Heart left ventricle (tissue), 16 donors: ENCODE measurements at regions not wholly inside any gene's neighbourhood (a gene's known extent, or its start where the extent isn't known, plus 50 kb on each side); places are given as distances from the start of the nearest gene placed in this dataset.
"Not testable (repeated sequence)": the region's sequence is repeated elsewhere in the genome, so short reads cannot be mapped to it uniquely, and the experiment has no call there.

Experiments
- ATAC-seq, 4 donors: fragments of 200-7000 bp; cut with Tn5 transposase; one replicate each; pipeline ENCODE4 v1.9.1; 2020 to 2022; ENCODE audit warnings: moderate library complexity in 4 of 4, mild to moderate bottlenecking in 3 of 4, moderate number of reproducible peaks in 1 of 4
- DNase-seq, 5 donors: peaks; one replicate each; pipeline ENCODE4 v3.0.0-alpha.2; 2020
- H3K27ac ChIP-seq, 12 donors: fragments of 200-600 bp; sonication (generic) in 4 of 12; one replicate each; pipeline versions ENCODE4 v1.5.0 to v1.8.0; 2016 to 2022; ENCODE audit warnings: mild to moderate bottlenecking in 2 of 12
- H3K27me3 ChIP-seq, 9 donors: fragments of 200-600 bp; sonication (generic) in 2 of 9; one replicate each; pipeline versions ENCODE4 v1.5.1 to v1.8.0; 2016 to 2022; ENCODE audit warnings: mild to moderate bottlenecking in 3 of 9
- H3K36me3 ChIP-seq, 9 donors: fragments of 200-600 bp; sonication (generic) in 2 of 9; one replicate each; pipeline versions ENCODE4 v1.5.0 to v1.8.0; 2018 to 2022; ENCODE audit warnings: mild to moderate bottlenecking in 2 of 9
- H3K4me1 ChIP-seq, 12 donors: fragments of 200-600 bp; sonication (generic) in 4 of 12; one replicate each; pipeline versions ENCODE4 v1.5.0 to v1.8.0; 2016 to 2022; ENCODE audit warnings: mild to moderate bottlenecking in 3 of 12
- H3K4me3 ChIP-seq, 12 donors: fragments of 200-600 bp; sonication (generic) in 4 of 12; one replicate each; pipeline versions ENCODE4 v1.5.0 to v1.8.0; 2017 to 2022; ENCODE audit warnings: mild to moderate bottlenecking in 9 of 12, moderate library complexity in 4 of 12
- H3K9me3 ChIP-seq, 12 donors: fragments of 200-600 bp; sonication (generic) in 4 of 12; one replicate each; pipeline versions ENCODE4 v1.5.0 to v1.8.0; 2016 to 2022; ENCODE audit warnings: mild to moderate bottlenecking in 1 of 12
- CTCF ChIP-seq, 12 donors: fragments of 200-600 bp; sonication (generic) in 4 of 12; IDR thresholded peaks; one replicate each; pipeline versions ENCODE4 v1.5.0 to v1.8.0; 2018 to 2022; ENCODE audit warnings: antibody characterized with exemption in 12 of 12, mild to moderate bottlenecking in 5 of 12
- POLR2A ChIP-seq, 2 donors: fragments of 450-650 bp; IDR thresholded peaks; one replicate each; pipeline ENCODE4 v1.6.1; 2017; ENCODE audit warnings: antibody characterized with exemption in 2 of 2, mild to moderate bottlenecking in 2 of 2, moderate library complexity in 2 of 2
- WGBS, 4 donors: extraction: QIAGEN DNeasy Blood & Tissue Kit in 2 of 4; methylation state at CpG; one replicate each; pipeline versions ENCODE4 v1.1.5 to v1.1.7; 2013 to 2018; 5-methylcytosine and 5-hydroxymethylcytosine counted together
- intact Hi-C, 10 donors: fragments of 100-400 bp; cut with DNase I; formaldehyde crosslinking; loops; one replicate each; pipeline versions ENCODE4 v1.11.1 to v1.14.2; 2022
- donor health status: ischemic (EF 13 %, LVEDD 7.1; RV severe dilation, severe dysfunction).
- donor health status: healthy with polysubstance abuse.
- donor health status: DM: no; HTN: yes; CAD: no.
- donor health status: DM: no; HTN: no; CAD: no.
- donor health status: ischemic (EF 25% LVEDD 6.9; RV normal size, moderate dysfunction).
- donor health status: ischemic (EF 25% LVEDD 5.7; RV mildly dilated, moderate dysfunction).
- donor health status: healthy.
- donor health status: DM: yes; HTN: yes; CAD: no.
- donor health status: ischemic (EF 35%, LVEDD 5.7; RV mildly dilated, moderate dysfunction).
- donor health status: nonischemic (EF 11% LVEDD 7.7; RV severe dilation, severe dysfunction).
- donor health status: DM: yes; HTN: yes; CAD: no.
- donor health status: PGD.
- donor health status: ischemic (EF 29% LVEDD 5.4; RV normal size, mild dysfunction).
- donor health status: nonischemic (EF 23%, LVEDD 6.1; RV moderate dilation, normal function).

DNA sequence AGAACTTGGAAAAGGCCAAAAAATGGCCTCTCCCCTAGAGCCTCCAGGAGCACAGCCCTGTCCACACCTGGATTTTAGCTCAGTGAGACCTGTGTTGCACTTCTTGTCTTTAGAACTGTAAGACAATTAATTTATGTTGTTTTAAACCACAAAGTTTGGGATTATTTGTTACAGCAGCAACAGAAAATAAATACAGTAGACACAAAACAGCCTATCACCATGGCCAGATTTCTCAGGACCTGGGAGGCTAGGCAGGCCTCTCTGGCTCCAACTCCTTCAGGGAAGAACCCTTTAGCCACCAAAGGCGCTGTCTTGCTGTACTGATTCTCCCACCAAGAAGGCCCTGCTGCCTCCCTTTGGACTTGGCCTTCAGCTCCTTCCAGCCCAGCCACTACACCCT, 54.1 kb upstream of the PSAP start:
- Histone ChIP-seq H3K27ac (no peak overlapping the region), H3K4me1 (peaks cover 0 to 16% (median 3%) of the 10 kb centered on the region in 12 donors), H3K4me3 (no peak overlapping the region), H3K9me3 (no peaks in the 10 kb centered on the region), H3K36me3 (no peaks in the 10 kb centered on the region), H3K27me3 (no peaks in the 10 kb centered on the region)
- TF ChIP-seq CTCF (IDR thresholded peaks at IDR 0.05) (no peak), POLR2A (IDR thresholded peaks at IDR 0.05) (no peak)
- intact Hi-C loops = no loop called here
- WGBS, 4 donors = 94 to 100% (median 99%) methylated on average over 1 of the region's 1 CpG
- DNase-seq (peak in 1 of 5 donors; percentile 11), ATAC-seq (no peak)

- ATAC-seq = peak; percentile 82 to 93 (median 84)
- 52 to 63% (median 55%) methylated on average over 13 of the region's 13 CpGs for WGBS, 4 donors
- intact Hi-C loops = loop anchor here in 1 of 10 donors (1.0 kb wide), 1 partner anchor 61 kb away; the partner anchor contains the start of gene CHST3
- not testable (repeated sequence) for H3K4me3 ChIP-seq, H3K27me3 ChIP-seq, H3K9me3 ChIP-seq, H3K36me3 ChIP-seq
- H3K4me1 ChIP-seq = peaks cover 0 to 13% (median 0%) of the 10 kb centered on the region in 12 donors
- peak in 1 of 5 donors; percentile 17 for DNase-seq
- peak overlapping the region in 8 of 12 donors; percentile 9 to 61 (median 45) for H3K27ac ChIP-seq
These were observed 52.7 kb upstream of the PSAP start for GRCh38 chr10:71903636-71904250.

- no peak for ATAC-seq
- Histone ChIP-seq H3K4me3 (no peak overlapping the region), H3K27ac (no peak overlapping the region), H3K4me1 (peaks cover 0 to 13% (median 0%) of the 10 kb centered on the region in 12 donors), H3K9me3 (peaks cover 0 to 8% (median 0%) of the 10 kb centered on the region in 12 donors), H3K27me3 (no peaks in the 10 kb centered on the region), H3K36me3 (no peaks in the 10 kb centered on the region)
- no peak for TF ChIP-seq POLR2A (IDR thresholded peaks at IDR 0.05)
- no peak for TF ChIP-seq CTCF (IDR thresholded peaks at IDR 0.05)
- peak in 1 of 5 donors; percentile 13 for DNase-seq
- intact Hi-C loops = no loop called here
- 94 to 98% (median 96%) methylated on average over 6 of the region's 6 CpGs for WGBS, 4 donors
These were observed 51.3 kb upstream of the PSAP start for GRCh38 chr10:71902351-71902750.
